Trophoblast cell (in vitro differentiated cells and primary cell): ENCODE measurements at regions not wholly inside any gene's neighbourhood (a gene's known extent, or its start where the extent isn't known, plus 50 kb on each side); places are given as distances from the start of the nearest gene placed in this dataset.

ENCODE experiments used
- DNase-seq, 2 donors: peaks; one replicate each; pipeline ENCODE4 v3.0.0-alpha.2; 2016
- H2AFZ ChIP-seq: 2 replicates; pipeline ENCODE4 v1.6.1; 2013; ENCODE audit warnings: low read length, moderate library complexity, mild to moderate bottlenecking; ENCODE audit not compliant: insufficient read depth, poor library complexity
- H2AK5ac ChIP-seq: 2 replicates; pipeline ENCODE4 v1.6.1; 2013; ENCODE audit warnings: mild to moderate bottlenecking, low read length
- H2BK120ac ChIP-seq: 2 replicates; pipeline ENCODE4 v1.6.1; 2013; ENCODE audit warnings: low read length, mild to moderate bottlenecking, moderate library complexity; ENCODE audit not compliant: insufficient read depth, poor library complexity
- H2BK12ac ChIP-seq: 2 replicates; pipeline ENCODE4 v1.6.1; 2013; ENCODE audit warnings: mild to moderate bottlenecking, low read length, moderate library complexity
- H2BK5ac ChIP-seq: 2 replicates; pipeline ENCODE4 v1.6.1; 2013; ENCODE audit warnings: low read length, low read depth, moderate library complexity, mild to moderate bottlenecking; ENCODE audit not compliant: poor library complexity
- H3K14ac ChIP-seq: 2 replicates; pipeline ENCODE4 v1.6.1; 2013; ENCODE audit warnings: mild to moderate bottlenecking, low read length
- H3K18ac ChIP-seq: 2 replicates; pipeline ENCODE4 v1.6.1; 2013; ENCODE audit warnings: mild to moderate bottlenecking, low read length
- H3K23ac ChIP-seq: 2 replicates; pipeline ENCODE4 v1.6.1; 2013; ENCODE audit warnings: low read length
- H3K27ac ChIP-seq: 2 replicates; pipeline ENCODE4 v1.5.1; 2013; ENCODE audit warnings: low read depth, mild to moderate bottlenecking, inconsistent platforms, low read length, moderate library complexity
- H3K27me3 ChIP-seq: 2 replicates; pipeline ENCODE4 v1.6.1; 2013; ENCODE audit warnings: inconsistent platforms, mild to moderate bottlenecking, low read length, moderate library complexity; ENCODE audit not compliant: insufficient read depth
- H3K36me3 ChIP-seq, 2 experiments: 1 replicate in 1 of 2; 2 replicates in 1 of 2; pipeline ENCODE4 v1.6.1; 2013; ENCODE audit warnings: low read length in 2 of 2, mild to moderate bottlenecking in 2 of 2, moderate library complexity in 1 of 2; ENCODE audit not compliant: insufficient read depth in 2 of 2, control insufficient read depth in 1 of 2
- H3K4ac ChIP-seq: 2 replicates; pipeline ENCODE4 v1.6.1; 2013; ENCODE audit warnings: low read depth, mild to moderate bottlenecking, low read length, moderate library complexity
- H3K4me1 ChIP-seq, 2 experiments: 1 replicate in 1 of 2; 2 replicates in 1 of 2; pipeline ENCODE4 v1.6.1; 2013; ENCODE audit warnings: low read length in 2 of 2, mild to moderate bottlenecking in 2 of 2, moderate library complexity in 1 of 2; ENCODE audit not compliant: insufficient read depth in 2 of 2, control insufficient read depth in 1 of 2
- H3K4me2 ChIP-seq: 2 replicates; pipeline ENCODE4 v1.6.1; 2013; ENCODE audit warnings: inconsistent platforms, mild to moderate bottlenecking, low read length, moderate library complexity
- H3K4me3 ChIP-seq: 2 replicates; pipeline ENCODE4 v1.5.1; 2013; ENCODE audit warnings: mild to moderate bottlenecking, low read depth, low read length, inconsistent platforms
- H3K79me1 ChIP-seq: one replicate; pipeline ENCODE4 v1.6.1; 2013; ENCODE audit warnings: low read length
- H3K79me2 ChIP-seq: 2 replicates; pipeline ENCODE4 v1.6.1; 2013; ENCODE audit warnings: low read length, mild to moderate bottlenecking; ENCODE audit not compliant: control insufficient read depth, insufficient read depth, poor library complexity
- H3K9ac ChIP-seq: 2 replicates; pipeline ENCODE4 v1.6.1; 2013; ENCODE audit warnings: mild to moderate bottlenecking, low read length
- H3K9me3 ChIP-seq: 2 replicates; pipeline ENCODE4 v1.6.1; 2013; ENCODE audit warnings: low read depth, mild to moderate bottlenecking, control low read depth, inconsistent platforms, low read length; ENCODE audit not compliant: insufficient read depth
- H4K12ac ChIP-seq: 2 replicates; pipeline ENCODE4 v1.6.1; 2013; ENCODE audit warnings: low read depth, mild to moderate bottlenecking, low read length, moderate library complexity
- H4K8ac ChIP-seq: 2 replicates; pipeline ENCODE4 v1.6.1; 2013; ENCODE audit warnings: low read depth, mild to moderate bottlenecking, low read length, moderate library complexity
- H4K91ac ChIP-seq: one replicate; pipeline ENCODE4 v1.6.1; 2013; ENCODE audit warnings: low read depth, mild to moderate bottlenecking, low read length, moderate library complexity
- WGBS: extraction: QIAGEN DNeasy Blood & Tissue Kit; methylation state at CpG from one replicate; pipeline ENCODE4 v1.1.7; 2013; ENCODE audit warnings: missing lambda C conversion rate; ENCODE audit not compliant: insufficient read length, insufficient coverage; ENCODE audit errors: extremely low coverage; 5-methylcytosine and 5-hydroxymethylcytosine counted together

DNA sequence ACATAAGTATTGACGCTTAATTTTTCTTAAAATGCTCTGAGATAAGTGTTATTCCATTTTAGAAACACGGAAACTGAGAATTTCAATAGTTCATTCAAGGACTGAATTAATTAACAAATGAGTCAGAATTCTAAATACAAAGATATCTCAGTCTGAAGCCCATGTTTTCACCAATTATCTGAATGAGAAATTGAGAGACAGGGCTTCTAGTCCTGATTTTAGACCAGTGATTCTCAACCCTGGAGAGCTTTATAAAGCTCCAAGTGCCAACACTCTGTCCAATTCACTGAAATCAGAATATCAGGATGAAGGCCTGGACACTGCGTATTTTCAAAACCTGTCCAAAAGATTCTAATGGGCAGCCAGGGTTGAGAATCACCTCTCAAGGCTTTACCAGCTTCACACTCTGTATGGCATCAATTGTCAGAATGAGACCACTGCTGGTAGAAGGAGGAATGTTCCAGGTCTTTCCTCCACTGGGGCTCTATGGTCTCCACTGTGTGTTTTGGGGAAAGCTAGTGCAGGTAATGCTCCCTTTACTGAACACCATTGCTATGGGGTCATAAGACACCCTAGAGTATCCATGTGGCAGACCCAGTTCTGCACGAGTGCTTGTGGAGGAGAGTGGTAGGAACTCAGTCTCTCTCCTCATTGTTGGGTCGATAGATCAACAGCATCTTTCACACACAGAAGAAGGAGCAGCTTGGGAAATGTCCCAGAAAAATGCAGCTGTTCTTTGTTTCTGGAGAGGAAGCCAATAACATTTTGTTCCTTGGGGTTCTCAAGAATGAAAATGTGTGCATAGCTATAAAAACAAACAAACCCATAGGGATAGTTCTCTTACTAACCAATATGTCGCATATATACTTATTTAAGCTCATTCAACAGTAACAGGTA lies 99.7 kb upstream of the OSMR start:
- no peak for DNase-seq
- H3K4me1 ChIP-seq: no peaks in the 10 kb centered on the region
- no peaks in the 10 kb centered on the region for H3K79me2 ChIP-seq
- H3K27me3 ChIP-seq: no peaks in the 10 kb centered on the region
- no peak overlapping the region for H2BK120ac ChIP-seq
- no peak overlapping the region for H3K14ac ChIP-seq
- no peak overlapping the region for H3K23ac ChIP-seq
- H3K4me3 ChIP-seq: no peak overlapping the region
- H3K4me2 ChIP-seq: no peak overlapping the region
- peaks cover 1% of the 10 kb centered on the region for H3K9me3 ChIP-seq
- H4K91ac ChIP-seq: no peak overlapping the region
- no peak overlapping the region for H2AFZ ChIP-seq
- H2BK12ac ChIP-seq: no peak overlapping the region
- no peak overlapping the region for H4K12ac ChIP-seq
- no peaks in the 10 kb centered on the region for H3K79me1 ChIP-seq
- no CpG with 5 or more reads among the region's 6 CpGs for WGBS
- no peak overlapping the region for H3K18ac ChIP-seq
- no peaks in the 10 kb centered on the region for H3K36me3 ChIP-seq
- no peak overlapping the region for H3K9ac ChIP-seq
- no peak overlapping the region for H3K27ac ChIP-seq
- H3K4ac ChIP-seq: no peak overlapping the region
- no peak overlapping the region for H4K8ac ChIP-seq
- no peak overlapping the region for H2AK5ac ChIP-seq
- no peak overlapping the region for H2BK5ac ChIP-seq

DNA sequence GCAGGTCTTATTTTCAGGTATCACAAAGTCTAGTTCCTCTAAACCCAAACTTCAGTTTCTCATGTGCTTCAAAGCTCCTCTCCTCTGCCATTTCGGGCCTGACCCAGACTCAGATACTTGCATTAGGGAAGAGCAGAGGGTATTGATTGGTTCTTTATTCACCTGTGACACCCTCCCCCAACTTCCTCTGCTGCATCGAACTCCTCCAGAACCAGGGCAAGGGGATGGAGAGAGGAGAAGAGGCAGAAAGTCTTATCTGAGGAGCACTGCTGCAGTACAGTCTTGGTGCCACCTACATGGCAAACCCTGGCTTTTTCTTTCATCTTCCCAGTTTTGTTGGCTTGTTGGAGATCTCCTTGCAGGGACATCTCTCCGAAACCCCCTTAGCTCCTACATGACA lies 96.0 kb upstream of the OSMR start:
- Histone ChIP-seq H3K23ac (no peak overlapping the region), H2BK12ac (no peak overlapping the region), H4K12ac (no peak overlapping the region), H3K4ac (no peak overlapping the region), H3K27me3 (no peaks in the 10 kb centered on the region), H3K36me3 (no peaks in the 10 kb centered on the region), H3K79me2 (no peaks in the 10 kb centered on the region), H3K9ac (no peak overlapping the region), H3K27ac (no peak overlapping the region), H3K9me3 (peaks cover 1% of the 10 kb centered on the region), H2BK5ac (no peak overlapping the region), H3K18ac (no peak overlapping the region), H3K14ac (no peak overlapping the region), H3K4me1 (peaks cover 0 to 2% of the 10 kb centered on the region in 2 experiments), H4K8ac (no peak overlapping the region), H3K79me1 (no peaks in the 10 kb centered on the region), H2AFZ (no peak overlapping the region), H4K91ac (no peak overlapping the region), H3K4me3 (no peak overlapping the region), H2BK120ac (no peak overlapping the region), H3K4me2 (no peak overlapping the region), H2AK5ac (no peak overlapping the region)
- no peak for DNase-seq
- WGBS: no CpG with 5 or more reads among the region's 3 CpGs

DNA sequence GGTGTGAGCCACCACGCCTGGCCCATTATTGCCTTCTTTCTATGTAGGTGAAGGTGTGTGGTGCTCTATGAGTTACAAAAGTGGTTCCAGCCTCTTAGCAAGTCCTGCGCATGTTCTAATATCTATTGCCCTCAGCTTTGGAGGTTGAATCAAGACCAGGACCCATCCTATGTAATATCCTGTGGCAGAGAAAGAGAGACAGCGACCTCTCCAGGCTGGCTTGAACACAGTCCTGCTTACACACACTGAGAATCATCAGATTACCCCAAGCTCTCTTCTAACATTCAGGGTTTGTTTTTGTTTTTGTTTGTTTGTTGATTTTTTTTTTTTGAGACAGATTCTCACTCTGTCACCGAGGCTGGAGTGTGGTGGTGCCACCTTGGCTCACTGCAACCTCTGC lies 94.7 kb upstream of the OSMR start:
- no peak overlapping the region for H4K91ac ChIP-seq
- no peak overlapping the region for H2BK5ac ChIP-seq
- H4K12ac ChIP-seq: no peak overlapping the region
- DNase-seq: no peak
- H2AK5ac ChIP-seq: no peak overlapping the region
- no peak overlapping the region for H3K4me3 ChIP-seq
- H3K4me2 ChIP-seq: no peak overlapping the region
- no peak overlapping the region for H2AFZ ChIP-seq
- H3K18ac ChIP-seq: no peak overlapping the region
- H3K4ac ChIP-seq: no peak overlapping the region
- no peak overlapping the region for H3K9ac ChIP-seq
- H3K9me3 ChIP-seq: peaks cover 1% of the 10 kb centered on the region
- H3K14ac ChIP-seq: no peak overlapping the region
- no peak overlapping the region for H3K23ac ChIP-seq
- H3K4me1 ChIP-seq: peaks cover 0 to 2% of the 10 kb centered on the region in 2 experiments
- no peaks in the 10 kb centered on the region for H3K27me3 ChIP-seq
- H3K36me3 ChIP-seq: no peaks in the 10 kb centered on the region
- H3K27ac ChIP-seq: no peak overlapping the region
- no peaks in the 10 kb centered on the region for H3K79me2 ChIP-seq
- H2BK12ac ChIP-seq: no peak overlapping the region
- no peaks in the 10 kb centered on the region for H3K79me1 ChIP-seq
- no peak overlapping the region for H2BK120ac ChIP-seq
- no CpG with 5 or more reads among the region's 4 CpGs for WGBS
- no peak overlapping the region for H4K8ac ChIP-seq

DNA sequence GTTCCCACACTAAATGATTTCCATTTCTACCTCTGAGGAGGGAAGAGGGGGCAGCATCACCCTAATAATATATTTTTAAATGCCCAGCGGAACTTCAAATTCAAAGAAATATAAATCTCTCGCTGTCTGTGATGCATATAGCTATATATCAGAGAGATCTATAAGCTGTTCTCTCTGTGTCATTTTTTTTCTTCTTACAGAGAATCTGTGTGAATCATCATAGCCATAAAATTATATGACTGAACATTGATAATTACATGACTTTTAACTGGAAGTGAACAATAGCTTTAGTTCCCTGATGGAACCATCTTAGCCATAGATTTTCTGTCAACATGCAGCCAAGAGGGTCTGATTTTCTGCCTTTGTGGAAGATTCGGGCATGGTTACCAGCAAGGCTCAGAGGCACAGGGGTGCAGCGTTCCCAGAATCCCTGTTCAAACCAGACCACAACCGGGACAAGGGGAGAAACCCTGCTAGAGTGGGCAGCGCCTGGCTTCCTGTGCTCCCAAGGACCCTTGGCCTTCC lies 93.7 kb upstream of the OSMR start:
- Histone ChIP-seq H3K18ac (no peak overlapping the region), H2BK12ac (no peak overlapping the region), H2AFZ (no peak overlapping the region), H3K4ac (no peak overlapping the region), H3K4me1 (peaks cover 0 to 2% of the 10 kb centered on the region in 2 experiments), H4K91ac (no peak overlapping the region), H3K27ac (no peak overlapping the region), H3K9me3 (no peaks in the 10 kb centered on the region), H3K36me3 (no peaks in the 10 kb centered on the region), H3K23ac (no peak overlapping the region), H2BK120ac (no peak overlapping the region), H2BK5ac (no peak overlapping the region), H3K14ac (no peak overlapping the region), H3K4me2 (no peak overlapping the region), H3K27me3 (no peaks in the 10 kb centered on the region), H2AK5ac (no peak overlapping the region), H3K9ac (no peak overlapping the region), H3K79me1 (no peaks in the 10 kb centered on the region), H4K12ac (no peak overlapping the region), H3K4me3 (no peak overlapping the region), H4K8ac (no peak overlapping the region), H3K79me2 (no peaks in the 10 kb centered on the region)
- WGBS: no CpG with 5 or more reads among the region's 6 CpGs
- no peak for DNase-seq
